Activated CD4-positive, CD25-positive, alpha-beta regulatory T cell treated with anti-CD3 and anti-CD28 coated beads, Interleukin-2, amount 50 U/mL, for 24 hours (primary cell): ENCODE measurements at regions not wholly inside any gene's neighbourhood (a gene's known extent, or its start where the extent isn't known, plus 50 kb on each side); places are given as distances from the start of the nearest gene placed in this dataset.
"Not testable (repeated sequence)": the region's sequence is repeated elsewhere in the genome, so short reads cannot be mapped to it uniquely, and the experiment has no call there.

Experiments used
- ATAC-seq, 2 donors: fragments of 150-1000 bp; cut with Tn5 transposase; one replicate each; pipeline ENCODE4 v1.10.0; 2021; ENCODE audit warnings: mild to moderate bottlenecking in 1 of 2, moderate library complexity in 1 of 2

- ATAC-seq: no peak
These were observed 116.6 kb downstream of the BUB3 start for GRCh38 chr10:123270806-123271205.

- ATAC-seq: no peak
These were observed 118.0 kb downstream of the BUB3 start for GRCh38 chr10:123272171-123272570.

DNA sequence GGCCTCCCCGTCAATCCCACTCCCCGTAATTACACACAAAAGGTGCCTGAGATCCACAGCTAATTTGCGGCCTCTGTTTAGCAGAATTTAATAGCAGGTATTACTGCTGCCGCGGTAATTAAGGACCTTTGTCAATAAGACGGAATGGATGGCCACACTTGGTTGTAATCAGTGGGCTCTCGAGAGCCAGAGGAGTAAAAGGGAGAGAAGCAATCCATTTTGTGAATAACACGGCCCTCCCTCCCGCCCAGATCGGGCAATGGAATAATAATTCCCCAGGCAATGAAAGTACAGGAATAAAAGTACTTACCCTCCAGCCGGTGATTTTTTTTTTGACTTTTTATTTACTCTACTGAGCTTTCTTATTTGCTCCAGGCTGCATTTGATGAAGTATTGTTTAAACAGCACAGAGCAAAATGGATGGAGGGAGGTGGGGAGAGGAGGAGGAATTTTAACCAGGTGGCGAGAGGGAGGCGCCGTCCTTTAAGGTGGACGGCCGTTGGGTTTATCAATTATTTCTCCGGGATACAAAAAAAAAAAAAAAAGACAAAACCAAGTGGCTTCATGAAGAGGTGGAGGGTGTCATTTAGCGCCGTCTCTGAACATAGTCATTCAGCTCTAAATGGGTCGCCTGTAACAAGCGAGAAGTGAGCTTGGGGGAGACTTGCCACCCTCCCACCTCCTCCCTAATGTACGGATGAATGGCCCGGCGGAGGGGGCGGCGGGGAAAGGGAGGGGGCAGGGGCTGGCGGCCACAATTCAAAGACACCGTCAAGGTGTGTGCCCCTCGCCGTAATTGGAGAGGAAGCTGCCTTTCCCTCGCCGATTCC lies 120.3 kb downstream of the BUB3 start:
- no peak for ATAC-seq

GRCh38 chr10:123275136-123275564 lies 120.9 kb downstream of the BUB3 start:
- ATAC-seq: no peak

GRCh38 chr10:123278445-123278844 lies 124.2 kb downstream of the BUB3 start:
- no peak for ATAC-seq

- not testable (repeated sequence) for ATAC-seq
These were observed 129.2 kb downstream of the BUB3 start for GRCh38 chr10:123283371-123283770.

DNA sequence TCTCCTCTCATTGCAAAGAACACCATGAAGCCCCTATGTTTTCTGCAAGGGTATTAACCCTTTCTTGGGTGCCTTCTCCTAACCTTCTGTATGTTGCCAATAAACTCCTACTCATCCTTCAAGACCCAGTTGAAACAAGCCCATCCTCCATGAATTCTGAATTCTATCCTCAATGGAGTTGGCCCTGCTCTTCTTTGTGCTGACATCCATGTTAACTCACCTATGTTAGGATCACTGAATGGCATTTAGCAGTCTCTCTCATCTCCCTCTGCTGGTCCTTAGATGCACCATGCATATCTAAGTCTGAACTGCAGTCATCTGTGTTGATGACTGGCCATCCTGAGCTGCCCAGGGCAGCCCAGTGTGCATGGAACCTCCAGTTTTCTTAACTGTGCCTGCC lies 129.8 kb downstream of the BUB3 start:
- no peak for ATAC-seq

DNA sequence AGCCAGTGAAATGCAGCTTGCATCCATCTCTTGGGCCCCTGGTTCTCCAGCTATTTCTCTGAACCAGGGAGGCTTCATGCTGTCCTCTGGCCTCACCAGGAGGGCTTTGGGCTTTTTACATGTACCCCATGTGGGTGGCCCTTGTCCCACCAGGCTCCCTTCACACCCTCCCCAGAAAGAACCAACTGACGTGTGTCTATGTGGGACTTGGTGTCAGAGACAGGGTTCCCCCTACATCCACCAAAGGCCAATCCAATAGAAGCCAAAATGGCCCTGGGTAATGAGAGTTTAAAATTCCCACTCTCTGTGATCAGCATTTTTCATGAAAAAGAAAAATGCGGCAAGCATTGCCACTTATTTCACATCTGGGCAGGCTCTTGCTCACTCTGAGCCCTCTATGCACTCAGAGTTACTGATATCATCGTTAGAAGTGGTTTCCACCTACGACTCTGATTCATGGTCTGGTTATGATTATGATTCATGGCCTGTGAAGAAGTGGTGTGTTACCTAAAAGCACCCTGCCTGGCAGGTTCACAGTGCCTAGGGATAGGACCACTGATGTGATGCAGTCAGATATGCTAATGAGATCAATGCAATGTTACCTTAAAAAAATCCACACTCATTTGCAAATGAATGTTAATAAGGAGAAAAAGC lies 133.5 kb downstream of the BUB3 start:
- ATAC-seq: peak; percentile 99

DNA sequence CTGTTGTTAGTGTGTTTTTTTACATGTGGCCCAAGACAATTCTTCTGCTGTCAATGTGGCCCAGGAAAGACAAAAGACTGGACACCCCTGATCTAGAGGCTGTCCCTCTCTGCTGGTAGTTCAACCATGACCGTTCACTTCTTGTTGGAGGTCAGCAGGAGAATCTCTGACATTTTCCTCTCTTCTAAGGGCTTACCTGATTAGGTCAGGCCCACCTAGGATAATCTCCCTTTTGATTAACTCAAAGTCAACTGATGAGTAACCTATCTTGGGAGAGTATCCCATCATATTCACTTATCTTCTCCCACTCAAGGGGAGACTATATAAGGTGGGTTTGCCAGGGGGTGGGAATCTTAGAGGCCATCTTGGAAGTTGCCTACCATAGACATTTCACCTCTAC lies 135.2 kb downstream of the BUB3 start:
- no peak for ATAC-seq

DNA sequence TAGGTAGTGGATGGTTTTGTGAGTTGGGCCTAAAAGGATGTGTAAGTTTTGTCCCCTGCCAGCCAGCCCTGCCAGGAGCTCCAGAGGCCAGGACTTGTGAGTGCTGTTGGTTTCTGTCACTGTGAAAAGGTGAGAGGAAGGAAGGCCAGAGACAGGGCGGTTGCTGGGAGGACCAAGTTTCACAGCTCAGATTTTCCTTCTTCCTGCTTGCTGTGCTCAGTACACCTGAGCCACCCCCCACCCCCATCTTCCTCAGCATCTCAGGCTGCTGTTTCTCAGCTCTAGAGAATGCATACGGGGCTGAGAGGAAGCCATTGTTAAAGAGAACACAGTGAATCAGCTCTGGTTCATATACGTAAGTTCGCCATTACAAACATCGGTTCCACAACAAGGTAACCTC lies 139.9 kb downstream of the BUB3 start:
- no peak for ATAC-seq

DNA sequence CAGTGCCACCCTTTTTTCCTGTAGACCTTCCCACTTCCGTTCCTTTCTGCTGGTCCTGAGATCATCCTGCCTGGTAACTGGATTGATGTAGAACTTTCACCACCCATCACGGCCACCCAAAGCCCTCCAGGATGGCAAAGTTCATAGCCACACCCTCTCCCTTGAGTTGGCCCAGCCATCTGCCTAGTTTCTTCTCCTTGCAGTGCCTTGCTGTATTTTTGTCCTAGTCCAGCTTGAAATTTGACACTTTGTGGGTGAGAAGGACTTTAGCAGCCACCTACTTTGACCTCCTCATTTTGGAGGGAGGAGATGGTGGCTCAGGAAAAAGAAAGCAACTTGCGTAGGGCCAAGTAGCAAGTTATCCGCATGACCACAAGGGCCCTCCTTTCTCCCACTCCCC lies 140.7 kb downstream of the BUB3 start:
- ATAC-seq: no peak

GRCh38 chr10:123295644-123296043 lies 141.4 kb downstream of the BUB3 start:
- no peak for ATAC-seq

- ATAC-seq: no peak
These were observed 143.0 kb downstream of the BUB3 start for GRCh38 chr10:123297175-123297574.

GRCh38 chr10:123298583-123298982 lies 144.4 kb downstream of the BUB3 start:
- no peak for ATAC-seq

GRCh38 chr10:123299598-123299997 lies 145.4 kb downstream of the BUB3 start:
- ATAC-seq: no peak

DNA sequence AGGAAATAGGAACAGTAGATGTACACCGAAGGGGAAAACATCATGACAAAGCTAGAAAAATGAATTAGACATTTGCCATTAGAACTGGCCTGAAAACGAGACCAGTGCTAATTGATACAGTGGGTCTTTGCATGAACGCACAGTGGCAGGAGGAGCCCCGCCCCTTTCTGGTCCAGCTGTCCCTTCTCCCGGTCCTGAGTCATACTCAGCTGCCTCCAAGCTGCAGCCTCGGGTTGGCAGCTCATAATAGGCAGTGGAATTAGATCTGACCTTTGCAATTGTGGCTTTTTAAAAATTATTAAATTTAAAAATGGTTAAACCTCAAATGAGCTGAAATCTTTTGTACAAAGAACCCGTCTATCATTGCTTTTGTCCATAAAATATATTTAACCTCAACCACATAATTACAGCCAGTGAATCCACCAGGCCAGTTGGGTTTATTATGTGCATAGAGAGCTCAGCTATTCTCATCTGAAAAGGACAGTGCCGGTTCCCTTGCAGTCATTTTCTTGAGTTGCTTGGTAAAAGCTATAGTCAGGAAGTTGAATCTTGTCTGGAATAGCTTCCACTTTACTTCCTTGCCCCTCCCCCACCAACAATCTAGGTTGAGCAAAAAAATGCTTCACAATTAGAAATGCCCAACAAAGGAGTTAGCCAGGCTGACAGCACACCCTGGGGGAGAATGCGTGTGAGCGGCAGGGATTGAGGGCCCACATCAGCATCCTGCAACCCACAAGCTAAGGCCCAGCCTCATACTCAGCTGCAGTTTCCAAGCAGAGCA lies 147.1 kb downstream of the BUB3 start:
- no peak for ATAC-seq

DNA sequence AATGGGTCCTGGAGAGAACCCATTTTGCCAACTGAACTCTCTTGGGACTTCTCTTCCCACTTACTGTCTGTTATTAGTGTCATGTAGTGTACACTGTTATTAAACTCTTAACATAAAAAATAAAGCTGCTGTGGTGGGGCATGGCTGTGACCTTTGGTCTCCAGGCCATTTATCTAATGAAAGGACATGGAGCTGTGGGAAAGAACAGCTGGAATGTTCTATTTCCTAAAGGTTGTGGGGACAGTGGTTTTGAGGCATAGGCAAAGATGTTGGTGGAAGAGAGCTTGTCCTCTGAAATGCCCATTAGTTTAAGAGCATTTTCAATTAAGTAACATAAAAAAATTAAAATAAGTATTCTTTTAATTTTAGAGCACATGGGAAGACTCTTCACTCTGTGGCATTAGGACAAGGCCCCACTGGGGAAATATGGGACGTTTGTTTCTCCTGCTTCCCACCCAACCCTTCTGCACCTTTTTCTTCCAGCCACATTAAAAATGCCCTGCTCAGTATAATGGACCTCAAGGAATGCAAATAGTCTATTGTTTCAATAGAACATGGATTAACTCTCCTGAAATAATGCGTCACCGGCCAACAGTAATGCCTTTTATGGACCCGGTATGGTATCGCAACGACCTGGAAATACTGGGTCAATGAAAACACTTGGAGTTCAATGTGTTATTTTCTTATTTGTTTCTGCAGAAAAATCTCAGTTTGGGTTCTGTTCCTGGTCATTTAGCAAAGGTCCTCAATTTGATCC lies 149.6 kb downstream of the BUB3 start:
- no peak for ATAC-seq

- no peak for ATAC-seq
These were observed 151.5 kb downstream of the BUB3 start for GRCh38 chr10:123305671-123306070.

GRCh38 chr10:123306290-123306689 lies 152.1 kb downstream of the BUB3 start:
- ATAC-seq: no peak

DNA sequence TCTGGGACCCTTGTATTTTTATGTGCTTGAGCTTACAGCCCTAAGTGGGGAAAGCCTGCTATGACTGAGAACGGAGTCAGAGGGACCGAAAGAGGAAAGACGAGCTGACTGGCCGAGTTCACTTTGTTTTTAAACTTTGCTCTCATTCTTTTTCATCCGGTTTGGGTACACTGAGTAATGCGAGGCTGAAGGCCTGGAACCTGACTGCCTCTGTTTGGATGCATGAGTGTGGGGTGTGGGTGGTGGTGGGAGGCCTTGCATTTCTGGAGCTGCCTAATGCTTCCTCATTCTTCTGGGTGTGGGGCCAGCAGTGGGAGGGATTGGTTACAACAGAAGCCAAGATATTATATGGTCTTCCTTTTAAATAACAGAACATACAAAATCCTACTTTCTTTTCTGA lies 155.5 kb downstream of the BUB3 start:
- no peak for ATAC-seq

DNA sequence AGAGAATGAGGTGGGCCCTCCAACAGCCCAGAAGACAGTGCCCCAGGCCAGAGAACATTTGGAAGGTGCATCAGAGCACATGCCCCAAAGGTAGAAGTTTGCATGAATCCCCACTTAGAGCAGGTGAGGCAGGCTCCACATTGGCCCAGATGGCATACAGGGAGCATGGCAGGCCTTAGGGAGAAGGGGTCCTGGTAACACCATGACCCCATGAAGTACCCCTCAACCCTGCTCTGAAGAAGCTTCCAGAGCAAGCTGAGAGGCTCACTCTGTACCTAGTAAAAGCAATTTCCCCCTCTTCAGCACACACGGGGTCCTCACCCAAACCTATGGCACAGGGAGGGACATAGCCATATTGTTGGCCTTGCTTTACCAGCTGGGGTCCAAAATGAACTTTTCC lies 162.6 kb downstream of the BUB3 start:
- no peak for ATAC-seq

DNA sequence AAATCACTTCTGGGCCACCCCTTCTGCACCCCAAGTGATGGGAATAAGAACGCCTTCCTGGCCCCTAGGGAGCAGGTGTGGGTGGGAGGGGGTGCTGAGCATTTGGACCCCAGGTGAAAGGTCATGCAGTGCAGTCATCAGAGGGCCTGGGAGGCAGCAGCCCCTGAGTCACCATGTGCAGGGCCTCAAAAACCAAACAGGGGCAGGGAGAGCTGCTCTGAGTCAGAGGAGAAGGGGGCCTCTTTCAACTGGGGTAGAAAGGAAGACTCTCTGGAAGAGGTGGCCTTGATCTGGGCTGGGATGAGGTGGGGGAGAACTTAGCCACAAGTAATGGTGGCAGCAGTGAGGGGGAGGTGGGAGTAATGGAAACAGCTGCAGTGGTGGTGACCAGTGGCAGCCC lies 164.3 kb downstream of the BUB3 start:
- ATAC-seq: peak in 1 of 2 donors; percentile 53

DNA sequence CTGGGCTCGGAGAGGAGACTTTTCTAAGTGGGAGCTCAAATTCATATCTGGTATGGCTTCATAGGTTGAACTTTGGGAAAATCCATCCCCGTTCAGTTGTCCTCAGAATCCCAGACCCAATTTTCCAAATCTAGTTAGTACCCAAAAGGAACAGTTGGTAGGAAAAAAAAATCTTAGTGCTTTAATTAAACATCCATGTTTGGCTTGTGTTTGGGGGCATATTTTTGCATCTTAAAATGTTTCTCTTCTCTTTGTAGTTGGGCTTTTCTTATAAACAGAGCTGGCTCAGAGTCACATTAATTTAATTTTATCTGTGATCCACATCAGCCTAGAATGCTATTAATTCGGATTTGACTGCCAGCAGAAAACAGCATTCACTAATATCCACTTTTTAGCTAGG lies 165.9 kb downstream of the BUB3 start:
- ATAC-seq: no peak
